IPS-20b (cell line): ENCODE measurements at regions not wholly inside any gene's neighbourhood (a gene's known extent, or its start where the extent isn't known, plus 50 kb on each side); places are given as distances from the start of the nearest gene placed in this dataset.
"Not testable (repeated sequence)": the region's sequence is repeated elsewhere in the genome, so short reads cannot be mapped to it uniquely, and the experiment has no call there.

Experiments used
- H3K27ac ChIP-seq: one replicate; pipeline ENCODE4 v1.5.1; 2013; ENCODE audit warnings: low read length
- H3K27me3 ChIP-seq: 2 replicates; pipeline ENCODE4 v1.6.1; 2013; ENCODE audit warnings: mild to moderate bottlenecking, low read length, inconsistent platforms; ENCODE audit not compliant: insufficient read depth
- H3K36me3 ChIP-seq: 2 replicates; pipeline ENCODE4 v1.6.1; 2013; ENCODE audit warnings: low read depth, mild to moderate bottlenecking, inconsistent platforms, low read length, moderate library complexity; ENCODE audit not compliant: insufficient read depth
- H3K4me1 ChIP-seq: 2 replicates; pipeline ENCODE4 v1.6.1; 2013; ENCODE audit warnings: mild to moderate bottlenecking, control low read depth, inconsistent platforms, low read length, moderate library complexity; ENCODE audit not compliant: insufficient read depth
- H3K4me3 ChIP-seq: 2 replicates; pipeline ENCODE4 v1.5.1; 2013; ENCODE audit warnings: mild to moderate bottlenecking, low read length, inconsistent platforms
- H3K9ac ChIP-seq: 2 replicates; pipeline ENCODE4 v1.6.1; 2013; ENCODE audit warnings: low read depth, mild to moderate bottlenecking, inconsistent platforms, low read length, moderate library complexity
- H3K9me3 ChIP-seq: 2 replicates; pipeline ENCODE4 v1.6.1; 2013; ENCODE audit warnings: mild to moderate bottlenecking, low read depth, low read length, inconsistent platforms; ENCODE audit not compliant: insufficient read depth

GRCh38 chr11:29219531-29219930 is 797.3 kb downstream of the KCNA4 start:
- H3K36me3 ChIP-seq, H3K27me3 ChIP-seq, H3K4me1 ChIP-seq, H3K4me3 ChIP-seq, H3K9ac ChIP-seq, H3K9me3 ChIP-seq, H3K27ac ChIP-seq: not testable (repeated sequence)

- Histone ChIP-seq H3K36me3 (no peaks in the 10 kb centered on the region), H3K9ac (no peak overlapping the region)
Observed at GRCh38 chr11:29217901-29218300, 798.9 kb downstream of the KCNA4 start.

GRCh38 chr11:29214833-29215232 is 802.0 kb downstream of the KCNA4 start:
- H3K36me3 ChIP-seq = no peaks in the 10 kb centered on the region
- H3K4me1 ChIP-seq = no peaks in the 10 kb centered on the region
- H3K9me3 ChIP-seq = no peaks in the 10 kb centered on the region
- no peak overlapping the region for H3K9ac ChIP-seq
- no peak overlapping the region for H3K4me3 ChIP-seq
- H3K27ac ChIP-seq = no peak overlapping the region
- no peaks in the 10 kb centered on the region for H3K27me3 ChIP-seq

More at GRCh38 chr11:29217901-29218300, 798.9 kb downstream of the KCNA4 start:
- H3K4me1 ChIP-seq = no peaks in the 10 kb centered on the region
- no peak overlapping the region for H3K27ac ChIP-seq
- no peak overlapping the region for H3K4me3 ChIP-seq
- no peaks in the 10 kb centered on the region for H3K27me3 ChIP-seq
- H3K9me3 ChIP-seq = no peaks in the 10 kb centered on the region

GRCh38 chr11:29211202-29211601 is 805.6 kb downstream of the KCNA4 start:
- Histone ChIP-seq H3K4me1 (no peaks in the 10 kb centered on the region), H3K9ac (no peak overlapping the region), H3K4me3 (no peak overlapping the region), H3K27ac (no peak overlapping the region), H3K36me3 (no peaks in the 10 kb centered on the region), H3K27me3 (no peaks in the 10 kb centered on the region), H3K9me3 (no peaks in the 10 kb centered on the region)

- H3K9ac ChIP-seq = no peak overlapping the region
- H3K27ac ChIP-seq = no peak overlapping the region
- no peak overlapping the region for H3K4me3 ChIP-seq
- no peaks in the 10 kb centered on the region for H3K9me3 ChIP-seq
- no peaks in the 10 kb centered on the region for H3K36me3 ChIP-seq
- no peaks in the 10 kb centered on the region for H3K4me1 ChIP-seq
- no peaks in the 10 kb centered on the region for H3K27me3 ChIP-seq
Observed at GRCh38 chr11:29210426-29210825, 806.4 kb downstream of the KCNA4 start.

DNA sequence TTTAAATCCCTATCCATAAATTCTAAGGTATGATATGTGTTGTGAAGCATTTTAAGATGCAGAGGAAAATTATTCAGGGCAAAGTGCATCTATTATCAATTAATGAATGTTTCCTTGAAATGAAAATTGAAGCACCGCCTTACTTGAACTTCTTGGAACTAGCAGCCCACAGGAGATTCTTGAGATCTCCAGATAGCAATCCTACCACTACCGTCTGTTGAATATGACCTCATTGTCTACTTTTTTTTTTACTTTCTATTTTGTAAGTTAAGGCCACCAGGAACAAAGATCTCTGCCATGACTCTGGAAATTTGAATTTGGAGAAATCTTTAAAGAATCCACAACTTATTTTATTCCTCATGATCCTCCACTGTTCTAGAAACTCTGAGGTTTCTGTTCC is 808.7 kb downstream of the KCNA4 start:
- no peaks in the 10 kb centered on the region for H3K4me1 ChIP-seq
- no peaks in the 10 kb centered on the region for H3K27me3 ChIP-seq
- no peak overlapping the region for H3K4me3 ChIP-seq
- no peaks in the 10 kb centered on the region for H3K36me3 ChIP-seq
- no peak overlapping the region for H3K27ac ChIP-seq
- no peak overlapping the region for H3K9ac ChIP-seq
- H3K9me3 ChIP-seq = no peaks in the 10 kb centered on the region

GRCh38 chr11:29200791-29201562 is 815.9 kb downstream of the KCNA4 start:
- no peaks in the 10 kb centered on the region for H3K36me3 ChIP-seq
- no peak overlapping the region for H3K9ac ChIP-seq
- H3K9me3 ChIP-seq = no peaks in the 10 kb centered on the region
- no peak overlapping the region for H3K4me3 ChIP-seq
- no peak overlapping the region for H3K27ac ChIP-seq
- no peaks in the 10 kb centered on the region for H3K4me1 ChIP-seq
- no peaks in the 10 kb centered on the region for H3K27me3 ChIP-seq

DNA sequence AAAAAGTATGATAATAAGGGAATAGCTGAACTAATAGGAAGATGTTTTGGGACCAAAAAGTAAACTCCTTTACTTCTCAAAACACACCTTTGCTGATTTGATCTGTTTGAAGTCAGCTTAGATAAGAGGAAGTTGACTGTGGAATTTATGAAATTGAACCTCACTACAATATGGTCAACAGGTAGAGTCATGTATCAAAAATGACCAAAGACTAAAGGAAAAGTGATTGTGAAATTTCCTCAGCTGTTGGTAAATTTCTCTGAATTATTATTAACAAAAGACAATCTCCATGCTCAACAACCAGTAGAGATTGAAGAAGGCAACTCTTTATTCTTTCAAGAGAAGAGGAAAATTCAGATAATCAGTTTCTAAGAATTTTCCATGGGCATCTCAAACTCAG is 826.5 kb downstream of the KCNA4 start:
- no peaks in the 10 kb centered on the region for H3K9me3 ChIP-seq
- H3K27ac ChIP-seq = no peak overlapping the region
- no peaks in the 10 kb centered on the region for H3K27me3 ChIP-seq
- H3K9ac ChIP-seq = no peak overlapping the region
- H3K4me1 ChIP-seq = no peaks in the 10 kb centered on the region
- H3K36me3 ChIP-seq = no peaks in the 10 kb centered on the region
- no peak overlapping the region for H3K4me3 ChIP-seq

DNA sequence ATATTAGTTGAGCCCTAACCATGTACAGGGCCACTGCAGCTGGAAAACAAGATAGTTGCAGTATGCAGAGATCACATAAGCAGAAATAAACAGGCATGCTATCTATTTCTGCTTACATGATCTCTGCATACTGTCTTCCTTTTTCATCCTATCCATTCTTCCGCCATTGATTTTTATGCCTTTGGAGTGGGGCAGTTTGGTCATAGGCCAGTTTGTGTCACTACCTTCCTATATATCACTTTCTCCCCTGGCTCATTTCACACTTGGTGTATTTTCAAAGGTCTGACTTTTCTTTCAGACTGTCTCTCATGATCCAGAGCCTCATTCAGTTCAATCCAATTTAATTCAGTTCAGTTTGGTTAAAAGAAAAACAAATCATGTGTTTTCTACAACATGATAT is 829.6 kb downstream of the KCNA4 start:
- Histone ChIP-seq H3K27me3 (no peaks in the 10 kb centered on the region), H3K36me3 (no peaks in the 10 kb centered on the region), H3K4me3 (no peak overlapping the region), H3K4me1 (no peaks in the 10 kb centered on the region), H3K27ac (no peak overlapping the region), H3K9ac (no peak overlapping the region), H3K9me3 (no peaks in the 10 kb centered on the region)

GRCh38 chr11:29184939-29185890 is 831.6 kb downstream of the KCNA4 start:
- Histone ChIP-seq H3K27ac (no peak overlapping the region), H3K27me3 (no peaks in the 10 kb centered on the region), H3K36me3 (no peaks in the 10 kb centered on the region), H3K4me3 (no peak overlapping the region), H3K9me3 (no peaks in the 10 kb centered on the region), H3K4me1 (no peaks in the 10 kb centered on the region), H3K9ac (no peak overlapping the region)

- Histone ChIP-seq H3K27me3 (no peaks in the 10 kb centered on the region), H3K9me3 (no peaks in the 10 kb centered on the region), H3K36me3 (no peaks in the 10 kb centered on the region), H3K9ac (no peak overlapping the region), H3K4me3 (no peak overlapping the region), H3K27ac (no peak overlapping the region), H3K4me1 (no peaks in the 10 kb centered on the region)
Observed at GRCh38 chr11:29183301-29183700, 833.5 kb downstream of the KCNA4 start.

- Histone ChIP-seq H3K27me3 (no peaks in the 10 kb centered on the region), H3K36me3 (no peaks in the 10 kb centered on the region), H3K9me3 (no peaks in the 10 kb centered on the region), H3K4me1 (peaks cover 3% of the 10 kb centered on the region; the same call in 1 of the 2 replicates), H3K9ac (no peak overlapping the region), H3K4me3 (no peak overlapping the region), H3K27ac (no peak overlapping the region)
Observed at GRCh38 chr11:29173660-29174062, 843.2 kb downstream of the KCNA4 start.
